ENCODE measurements at regions not wholly inside any gene's neighbourhood (a gene's known extent, or its start where the extent isn't known, plus 50 kb on each side); places are given as distances from the start of the nearest gene placed in this dataset.

DNA sequence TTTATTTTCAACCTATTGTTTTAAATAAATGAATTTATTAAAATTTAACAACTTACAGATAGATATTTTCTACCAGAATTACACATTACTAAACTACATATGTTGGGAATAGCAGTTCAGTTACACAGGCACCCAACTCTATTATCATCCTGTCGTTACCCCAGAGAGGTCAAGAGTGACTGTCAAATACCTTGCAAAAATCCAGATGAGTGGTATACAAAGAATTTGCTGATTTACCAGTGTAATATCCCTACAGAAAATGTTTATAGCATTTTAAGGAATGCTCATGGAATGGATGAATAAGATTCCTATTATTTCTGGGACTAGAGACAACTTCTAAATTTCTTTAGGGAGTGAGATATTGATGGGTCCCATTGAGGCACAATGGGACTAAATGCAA lies 300.7 kb upstream of the RGS18 start:
- DNase-seq (ENCODE audit: low read depth, low spot score) = no peak
- ATAC-seq = no peak
- H3K4me3 ChIP-seq (ENCODE audit: low read depth in 2 of 2, low read length in 2 of 2) = no peak overlapping the region
- no peaks in the 10 kb centered on the region for H3K9me3 ChIP-seq (ENCODE audit: control insufficient read depth, insufficient read depth, low read depth, low read length)
- TF ChIP-seq TCF7L2 (IDR thresholded peaks at IDR 0.05; ENCODE audit: low read depth, low read length) (no peak), SIN3A (IDR thresholded peaks at IDR 0.05; ENCODE audit: borderline replicate concordance, insufficient read depth, low read depth, low read length) (no peak), POLR2AphosphoS5 (IDR thresholded peaks at IDR 0.05; ENCODE audit: low read depth, low read length) (no peak)
- TF ChIP-seq, protein P1, sequence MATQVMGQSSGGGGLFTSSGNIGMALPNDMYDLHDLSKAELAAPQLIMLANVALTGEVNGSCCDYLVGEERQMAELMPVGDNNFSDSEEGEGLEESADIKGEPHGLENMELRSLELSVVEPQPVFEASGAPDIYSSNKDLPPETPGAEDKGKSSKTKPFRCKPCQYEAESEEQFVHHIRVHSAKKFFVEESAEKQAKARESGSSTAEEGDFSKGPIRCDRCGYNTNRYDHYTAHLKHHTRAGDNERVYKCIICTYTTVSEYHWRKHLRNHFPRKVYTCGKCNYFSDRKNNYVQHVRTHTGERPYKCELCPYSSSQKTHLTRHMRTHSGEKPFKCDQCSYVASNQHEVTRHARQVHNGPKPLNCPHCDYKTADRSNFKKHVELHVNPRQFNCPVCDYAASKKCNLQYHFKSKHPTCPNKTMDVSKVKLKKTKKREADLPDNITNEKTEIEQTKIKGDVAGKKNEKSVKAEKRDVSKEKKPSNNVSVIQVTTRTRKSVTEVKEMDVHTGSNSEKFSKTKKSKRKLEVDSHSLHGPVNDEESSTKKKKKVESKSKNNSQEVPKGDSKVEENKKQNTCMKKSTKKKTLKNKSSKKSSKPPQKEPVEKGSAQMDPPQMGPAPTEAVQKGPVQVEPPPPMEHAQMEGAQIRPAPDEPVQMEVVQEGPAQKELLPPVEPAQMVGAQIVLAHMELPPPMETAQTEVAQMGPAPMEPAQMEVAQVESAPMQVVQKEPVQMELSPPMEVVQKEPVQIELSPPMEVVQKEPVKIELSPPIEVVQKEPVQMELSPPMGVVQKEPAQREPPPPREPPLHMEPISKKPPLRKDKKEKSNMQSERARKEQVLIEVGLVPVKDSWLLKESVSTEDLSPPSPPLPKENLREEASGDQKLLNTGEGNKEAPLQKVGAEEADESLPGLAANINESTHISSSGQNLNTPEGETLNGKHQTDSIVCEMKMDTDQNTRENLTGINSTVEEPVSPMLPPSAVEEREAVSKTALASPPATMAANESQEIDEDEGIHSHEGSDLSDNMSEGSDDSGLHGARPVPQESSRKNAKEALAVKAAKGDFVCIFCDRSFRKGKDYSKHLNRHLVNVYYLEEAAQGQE (IDR thresholded peaks at IDR 0.05; ENCODE audit: insufficient read depth in 1 of 2, low read depth in 2 of 2, low read length in 1 of 2) = no peak
- TF ChIP-seq, protein P2, sequence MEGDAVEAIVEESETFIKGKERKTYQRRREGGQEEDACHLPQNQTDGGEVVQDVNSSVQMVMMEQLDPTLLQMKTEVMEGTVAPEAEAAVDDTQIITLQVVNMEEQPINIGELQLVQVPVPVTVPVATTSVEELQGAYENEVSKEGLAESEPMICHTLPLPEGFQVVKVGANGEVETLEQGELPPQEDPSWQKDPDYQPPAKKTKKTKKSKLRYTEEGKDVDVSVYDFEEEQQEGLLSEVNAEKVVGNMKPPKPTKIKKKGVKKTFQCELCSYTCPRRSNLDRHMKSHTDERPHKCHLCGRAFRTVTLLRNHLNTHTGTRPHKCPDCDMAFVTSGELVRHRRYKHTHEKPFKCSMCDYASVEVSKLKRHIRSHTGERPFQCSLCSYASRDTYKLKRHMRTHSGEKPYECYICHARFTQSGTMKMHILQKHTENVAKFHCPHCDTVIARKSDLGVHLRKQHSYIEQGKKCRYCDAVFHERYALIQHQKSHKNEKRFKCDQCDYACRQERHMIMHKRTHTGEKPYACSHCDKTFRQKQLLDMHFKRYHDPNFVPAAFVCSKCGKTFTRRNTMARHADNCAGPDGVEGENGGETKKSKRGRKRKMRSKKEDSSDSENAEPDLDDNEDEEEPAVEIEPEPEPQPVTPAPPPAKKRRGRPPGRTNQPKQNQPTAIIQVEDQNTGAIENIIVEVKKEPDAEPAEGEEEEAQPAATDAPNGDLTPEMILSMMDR (IDR thresholded peaks at IDR 0.05) = no peak
- POLR2A ChIA-PET = no interaction called here
- no TSS peak for BruUV-seq (replicated peaks)
- no peak overlapping the region for H3K27ac ChIP-seq (ENCODE audit: low read length)
- CTCF ChIA-PET = no interaction called here
- H3K4me1 ChIP-seq (ENCODE audit: control insufficient read depth, insufficient read depth, low read length) = no peaks in the 10 kb centered on the region
- no peaks in the 10 kb centered on the region for H3K36me3 ChIP-seq (ENCODE audit: control insufficient read depth, insufficient read depth, low read length)
- H3K27me3 ChIP-seq (ENCODE audit: control insufficient read depth, insufficient read depth, low read length) = no peaks in the 10 kb centered on the region
- intact Hi-C loops (cut with micrococcal nuclease; ENCODE audit: unreplicated experiment) (loop anchor here (10.0 kb wide), 1 partner anchor 1513 kb away; no protein-coding TSS in a partner anchor), in situ Hi-C loops (cut with HindIII; ENCODE audit: low pct_unique_long_range_greater_than_20kb, low sequenced_read_pairs) (no loop called here)

- no peak for ATAC-seq
- in situ Hi-C loops (cut with HindIII; ENCODE audit: low pct_unique_long_range_greater_than_20kb, low sequenced_read_pairs) = no loop called here
- Histone ChIP-seq H3K4me3 (ENCODE audit: low read depth in 2 of 2, low read length in 2 of 2) (no peak overlapping the region), H3K27ac (ENCODE audit: low read length) (no peak overlapping the region), H3K27me3 (ENCODE audit: control insufficient read depth, insufficient read depth, low read length) (no peaks in the 10 kb centered on the region), H3K9me3 (ENCODE audit: control insufficient read depth, insufficient read depth, low read depth, low read length) (no peaks in the 10 kb centered on the region), H3K4me1 (ENCODE audit: control insufficient read depth, insufficient read depth, low read length) (no peaks in the 10 kb centered on the region), H3K36me3 (ENCODE audit: control insufficient read depth, insufficient read depth, low read length) (no peaks in the 10 kb centered on the region)
- intact Hi-C loops (cut with micrococcal nuclease; ENCODE audit: unreplicated experiment) = no loop called here
- no peak for DNase-seq (ENCODE audit: low read depth, low spot score)
- TF ChIP-seq, protein P2 (IDR thresholded peaks at IDR 0.05) = no peak
- CTCF ChIA-PET = no interaction called here
- BruUV-seq (replicated peaks) = no TSS peak
- POLR2A ChIA-PET = no interaction called here
Measured at GRCh38 chr1:191865479-191865878, 292.8 kb upstream of the RGS18 start.

DNA sequence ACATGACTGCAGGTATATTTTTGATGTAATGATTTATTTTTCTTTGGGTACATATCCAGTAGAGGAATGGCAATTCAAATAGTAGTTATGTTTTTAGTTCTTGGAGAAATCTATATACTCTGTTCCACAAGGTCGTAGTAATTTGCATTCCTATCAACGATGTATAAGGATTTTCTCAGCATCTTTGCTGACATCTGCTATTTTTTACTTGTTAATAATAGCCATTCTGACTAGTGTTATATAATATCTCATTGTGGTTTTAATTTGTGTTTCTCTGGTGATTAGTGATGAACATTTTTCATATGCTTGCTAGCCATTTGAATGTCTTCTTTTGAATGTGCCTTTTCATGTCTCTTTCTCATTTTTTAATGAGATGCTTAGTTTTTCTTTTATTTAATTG lies 292.1 kb upstream of the RGS18 start:
- TF ChIP-seq, protein P1 (IDR thresholded peaks at IDR 0.05; ENCODE audit: insufficient read depth in 1 of 2, low read depth in 2 of 2, low read length in 1 of 2) = no peak
- TF ChIP-seq TCF7L2 (IDR thresholded peaks at IDR 0.05; ENCODE audit: low read depth, low read length) = no peak
- TF ChIP-seq SIN3A (IDR thresholded peaks at IDR 0.05; ENCODE audit: borderline replicate concordance, insufficient read depth, low read depth, low read length) = no peak
- TF ChIP-seq POLR2AphosphoS5 (IDR thresholded peaks at IDR 0.05; ENCODE audit: low read depth, low read length) = no peak
- TF ChIP-seq, protein P2 (IDR thresholded peaks at IDR 0.05) = no peak
- Histone ChIP-seq H3K9me3 (ENCODE audit: control insufficient read depth, insufficient read depth, low read depth, low read length) (no peaks in the 10 kb centered on the region), H3K27me3 (ENCODE audit: control insufficient read depth, insufficient read depth, low read length) (no peaks in the 10 kb centered on the region), H3K4me3 (ENCODE audit: low read depth in 2 of 2, low read length in 2 of 2) (no peak overlapping the region), H3K36me3 (ENCODE audit: control insufficient read depth, insufficient read depth, low read length) (no peaks in the 10 kb centered on the region), H3K4me1 (ENCODE audit: control insufficient read depth, insufficient read depth, low read length) (no peaks in the 10 kb centered on the region), H3K27ac (ENCODE audit: low read length) (no peak overlapping the region)
- CTCF ChIA-PET = no interaction called here
- POLR2A ChIA-PET = no interaction called here
- ATAC-seq (no peak), DNase-seq (ENCODE audit: low read depth, low spot score) (no peak)
- in situ Hi-C loops (cut with HindIII; ENCODE audit: low pct_unique_long_range_greater_than_20kb, low sequenced_read_pairs) (no loop called here), intact Hi-C loops (cut with micrococcal nuclease; ENCODE audit: unreplicated experiment) (no loop called here)
- BruUV-seq (replicated peaks) = no TSS peak
